Loucy (cell line): ENCODE measurements at regions not wholly inside any gene's neighbourhood (a gene's known extent, or its start where the extent isn't known, plus 50 kb on each side); places are given as distances from the start of the nearest gene placed in this dataset.

ENCODE experiments used
- H2AFZ ChIP-seq: fragments of 200-600 bp; sonication (generic); 2 replicates; pipeline ENCODE4 v1.6.0; 2016; ENCODE audit warnings: antibody characterized with exemption, mild to moderate bottlenecking, low read length, moderate library complexity
- H3F3A ChIP-seq: fragments of 200-600 bp; 2 replicates; pipeline ENCODE4 v1.6.0; 2016; ENCODE audit warnings: antibody characterized with exemption, low read depth, mild to moderate bottlenecking
- H3K27me3 ChIP-seq: fragments of 200-600 bp; sonication (generic); 2 replicates; pipeline ENCODE4 v1.6.1; 2014; ENCODE audit warnings: low read length, mild to moderate bottlenecking; ENCODE audit not compliant: insufficient read depth, poor library complexity, severe bottlenecking
- H3K36me3 ChIP-seq: fragments of 200-600 bp; sonication (generic); 2 replicates; pipeline ENCODE4 v1.6.1; 2016; ENCODE audit warnings: low read length; ENCODE audit not compliant: insufficient read depth
- H3K4me1 ChIP-seq: fragments of 200-600 bp; sonication (generic); 2 replicates; pipeline ENCODE4 v1.5.1; 2014; ENCODE audit warnings: low read length, mild to moderate bottlenecking; ENCODE audit not compliant: insufficient read depth, poor library complexity, severe bottlenecking
- H3K4me2 ChIP-seq: fragments of 200-600 bp; sonication (generic); 2 replicates; pipeline ENCODE4 v1.6.0; 2014; ENCODE audit warnings: antibody characterized with exemption, low read length, low read depth, mild to moderate bottlenecking; ENCODE audit not compliant: poor library complexity, severe bottlenecking
- H3K4me3 ChIP-seq: fragments of 200-600 bp; sonication (generic); 2 replicates; pipeline ENCODE4 v1.5.1; 2014; ENCODE audit warnings: low read length, mild to moderate bottlenecking, mixed read lengths; ENCODE audit not compliant: poor library complexity, severe bottlenecking
- H3K79me2 ChIP-seq: fragments of 200-600 bp; sonication (generic); 2 replicates; pipeline ENCODE4 v1.6.1; 2014; ENCODE audit warnings: low read length; ENCODE audit not compliant: insufficient read depth
- H3K9ac ChIP-seq: fragments of 200-600 bp; sonication (generic); 2 replicates; pipeline ENCODE4 v1.6.0; 2014; ENCODE audit warnings: mild to moderate bottlenecking, low read depth, low read length, moderate library complexity; ENCODE audit not compliant: poor library complexity, severe bottlenecking
- H3K9me2 ChIP-seq: fragments of 200-600 bp; sonication (generic); replicated peaks from 2 replicates; pipeline ENCODE4 v1.6.1; 2016; ENCODE audit warnings: low read depth, low read length, mixed read lengths
- H3K9me3 ChIP-seq: fragments of 200-600 bp; sonication (generic); 2 replicates; pipeline ENCODE4 v1.6.1; 2014; ENCODE audit warnings: mild to moderate bottlenecking, antibody characterized with exemption, low read length, low read depth; ENCODE audit not compliant: insufficient read depth
- H4K20me1 ChIP-seq: fragments of 200-600 bp; sonication (generic); 2 replicates; pipeline ENCODE4 v1.6.0; 2014; ENCODE audit warnings: antibody characterized with exemption, low read length, mild to moderate bottlenecking; ENCODE audit not compliant: insufficient read depth, poor library complexity, severe bottlenecking
- EZH2phosphoT487 ChIP-seq: fragments of 200-600 bp; IDR thresholded peaks from 2 replicates; pipeline ENCODE4 v1.6.1; 2018; ENCODE audit warnings: antibody characterized with exemption, mild to moderate bottlenecking, moderate library complexity, borderline replicate concordance
- TF ChIP-seq, protein P1 (sequence below): fragments of 200-600 bp; sonication (generic); conservative IDR thresholded peaks from 2 replicates; pipeline ENCODE4 v1.5.1; 2014; ENCODE audit warnings: mild to moderate bottlenecking, antibody characterized with exemption, low read length

DNA sequence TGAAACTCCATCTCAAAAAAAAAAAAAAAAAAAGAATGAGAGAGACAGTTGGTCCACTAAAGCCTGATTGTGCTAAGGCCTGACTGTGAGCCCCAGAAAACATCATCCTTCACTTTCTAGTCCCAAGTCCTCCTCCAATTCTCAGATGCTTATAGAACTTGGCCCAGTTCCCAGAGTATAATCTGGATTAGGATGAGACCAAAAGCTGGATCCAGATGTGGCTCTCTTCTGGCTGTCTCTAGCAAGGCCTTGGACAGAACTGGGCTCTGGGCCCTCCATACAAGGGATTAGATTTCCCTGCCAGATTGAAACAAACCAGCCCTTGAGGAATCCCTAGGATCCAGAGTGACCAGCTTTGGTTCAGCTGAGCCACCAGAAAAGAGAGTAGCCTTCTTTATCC, 98.4 kb upstream of the ZNF366 start:
- Histone ChIP-seq H3K9ac (no peak overlapping the region), H3K4me1 (peaks cover 4% of the 10 kb centered on the region), H2AFZ (no peak overlapping the region), H3K9me3 (no peaks in the 10 kb centered on the region), H3K79me2 (no peaks in the 10 kb centered on the region), H3F3A (no peaks in the 10 kb centered on the region), H4K20me1 (no peaks in the 10 kb centered on the region), H3K27me3 (no peaks in the 10 kb centered on the region), H3K9me2 (no peaks in the 10 kb centered on the region), H3K36me3 (no peaks in the 10 kb centered on the region), H3K4me3 (no peak overlapping the region), H3K4me2 (no peak overlapping the region)
- TF ChIP-seq, protein P1, sequence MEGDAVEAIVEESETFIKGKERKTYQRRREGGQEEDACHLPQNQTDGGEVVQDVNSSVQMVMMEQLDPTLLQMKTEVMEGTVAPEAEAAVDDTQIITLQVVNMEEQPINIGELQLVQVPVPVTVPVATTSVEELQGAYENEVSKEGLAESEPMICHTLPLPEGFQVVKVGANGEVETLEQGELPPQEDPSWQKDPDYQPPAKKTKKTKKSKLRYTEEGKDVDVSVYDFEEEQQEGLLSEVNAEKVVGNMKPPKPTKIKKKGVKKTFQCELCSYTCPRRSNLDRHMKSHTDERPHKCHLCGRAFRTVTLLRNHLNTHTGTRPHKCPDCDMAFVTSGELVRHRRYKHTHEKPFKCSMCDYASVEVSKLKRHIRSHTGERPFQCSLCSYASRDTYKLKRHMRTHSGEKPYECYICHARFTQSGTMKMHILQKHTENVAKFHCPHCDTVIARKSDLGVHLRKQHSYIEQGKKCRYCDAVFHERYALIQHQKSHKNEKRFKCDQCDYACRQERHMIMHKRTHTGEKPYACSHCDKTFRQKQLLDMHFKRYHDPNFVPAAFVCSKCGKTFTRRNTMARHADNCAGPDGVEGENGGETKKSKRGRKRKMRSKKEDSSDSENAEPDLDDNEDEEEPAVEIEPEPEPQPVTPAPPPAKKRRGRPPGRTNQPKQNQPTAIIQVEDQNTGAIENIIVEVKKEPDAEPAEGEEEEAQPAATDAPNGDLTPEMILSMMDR, result no peak
- no peak for TF ChIP-seq EZH2phosphoT487

DNA sequence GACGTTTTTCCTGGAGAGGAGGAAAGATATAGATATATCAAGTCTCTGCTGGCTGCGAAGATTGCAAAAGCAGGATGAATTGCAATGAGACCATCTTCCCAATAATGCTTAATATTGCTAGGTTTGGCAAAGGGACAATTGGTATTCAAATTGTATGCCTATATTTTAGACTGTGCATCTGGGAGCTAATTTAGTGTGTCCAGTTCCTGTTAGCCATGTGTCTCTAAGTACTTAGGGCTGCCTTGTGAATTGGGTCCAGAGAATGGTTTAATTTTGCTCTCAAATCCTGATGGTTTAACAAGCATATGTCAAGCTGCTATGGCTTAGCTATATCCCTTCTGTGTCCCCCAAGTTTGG, 97.6 kb upstream of the ZNF366 start:
- H3K27me3 ChIP-seq, result no peaks in the 10 kb centered on the region
- H3K9me2 ChIP-seq, result no peaks in the 10 kb centered on the region
- H3K4me3 ChIP-seq, result no peak overlapping the region
- TF ChIP-seq EZH2phosphoT487, result no peak
- TF ChIP-seq, protein P1, result no peak
- H3K79me2 ChIP-seq, result no peaks in the 10 kb centered on the region
- no peaks in the 10 kb centered on the region for H3F3A ChIP-seq
- peaks cover 5% of the 10 kb centered on the region for H3K4me1 ChIP-seq
- no peak overlapping the region for H3K4me2 ChIP-seq
- no peaks in the 10 kb centered on the region for H4K20me1 ChIP-seq
- no peaks in the 10 kb centered on the region for H3K9me3 ChIP-seq
- no peak overlapping the region for H2AFZ ChIP-seq
- no peaks in the 10 kb centered on the region for H3K36me3 ChIP-seq
- H3K9ac ChIP-seq, result no peak overlapping the region

DNA sequence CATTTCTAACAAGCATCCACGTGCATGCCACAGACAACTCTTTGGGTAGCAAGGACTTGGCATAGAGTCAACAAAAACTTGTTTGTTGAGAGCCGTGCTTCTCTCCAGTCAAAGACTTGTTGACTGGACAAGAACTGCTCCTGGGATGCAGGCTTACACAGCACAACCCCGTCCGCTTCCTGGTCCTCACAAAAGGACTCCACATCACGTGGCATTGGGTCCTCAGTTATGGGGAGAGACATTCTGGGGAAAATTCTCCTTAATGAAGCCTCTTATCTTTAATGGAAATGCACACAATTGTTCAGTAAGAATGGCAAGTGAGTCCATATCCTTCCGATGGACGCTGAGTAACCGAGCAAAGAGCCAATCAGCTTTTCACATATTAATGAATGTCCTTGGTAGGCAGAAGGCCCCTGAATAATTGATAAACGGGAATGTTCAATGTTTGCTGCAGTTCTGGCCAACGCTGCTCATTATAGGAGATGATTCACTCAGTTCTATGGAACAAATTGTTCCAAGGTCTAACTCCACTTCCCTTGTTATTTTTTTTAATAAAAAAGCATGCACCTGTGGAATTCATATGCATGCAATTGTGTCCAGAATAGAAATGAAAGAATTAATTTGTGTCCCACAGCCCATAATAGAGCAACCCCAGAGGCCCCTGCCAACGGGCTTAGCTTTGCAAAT, 97.0 kb upstream of the ZNF366 start:
- no peak overlapping the region for H3K4me3 ChIP-seq
- H3K9me3 ChIP-seq, result no peaks in the 10 kb centered on the region
- TF ChIP-seq, protein P1, result no peak
- no peak for TF ChIP-seq EZH2phosphoT487
- H3K27me3 ChIP-seq, result no peaks in the 10 kb centered on the region
- no peaks in the 10 kb centered on the region for H3K79me2 ChIP-seq
- H3K4me1 ChIP-seq, result peaks cover 5% of the 10 kb centered on the region
- no peaks in the 10 kb centered on the region for H4K20me1 ChIP-seq
- no peaks in the 10 kb centered on the region for H3K9me2 ChIP-seq
- H3K36me3 ChIP-seq, result no peaks in the 10 kb centered on the region
- no peak overlapping the region for H3K9ac ChIP-seq
- no peaks in the 10 kb centered on the region for H3F3A ChIP-seq
- no peak overlapping the region for H2AFZ ChIP-seq
- no peak overlapping the region for H3K4me2 ChIP-seq
